ENCODE measurements at regions not wholly inside any gene's neighbourhood (a gene's known extent, or its start where the extent isn't known, plus 50 kb on each side); places are given as distances from the start of the nearest gene placed in this dataset.

DNA sequence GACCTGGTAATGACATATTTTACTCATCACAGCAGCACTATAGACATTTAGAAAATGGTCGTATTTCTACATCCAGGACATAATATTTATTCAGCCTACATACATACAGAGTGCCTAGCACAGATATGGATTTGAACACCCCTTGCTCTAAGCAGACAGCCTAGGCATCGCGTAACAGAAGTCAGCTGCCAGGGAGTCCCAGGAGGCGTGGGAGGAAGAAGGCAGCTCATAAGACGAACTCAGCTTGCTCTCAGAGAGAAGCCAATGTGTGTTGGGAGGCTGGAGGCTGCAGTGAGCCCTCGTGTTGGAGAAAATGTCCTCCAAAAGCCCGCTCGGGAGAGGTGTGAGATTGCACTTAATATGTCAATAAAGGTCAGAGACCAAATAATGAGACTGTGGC, 131.6 kb downstream of the BCOR start:
- Mint-ChIP-seq H3K4me3 (ENCODE audit: low read depth, unreplicated experiment) (no peak overlapping the region), H3K9me3 (ENCODE audit: low read depth, unreplicated experiment) (peaks cover 2% of the 10 kb centered on the region), H3K27ac (ENCODE audit: unreplicated experiment) (no peak overlapping the region), H3K27me3 (ENCODE audit: unreplicated experiment) (no peaks in the 10 kb centered on the region), H3K4me1 (ENCODE audit: low read depth, unreplicated experiment) (peaks cover 6% of the 10 kb centered on the region), H3K36me3 (ENCODE audit: insufficient read depth, unreplicated experiment) (no peaks in the 10 kb centered on the region)
- TF ChIP-seq, protein P1, sequence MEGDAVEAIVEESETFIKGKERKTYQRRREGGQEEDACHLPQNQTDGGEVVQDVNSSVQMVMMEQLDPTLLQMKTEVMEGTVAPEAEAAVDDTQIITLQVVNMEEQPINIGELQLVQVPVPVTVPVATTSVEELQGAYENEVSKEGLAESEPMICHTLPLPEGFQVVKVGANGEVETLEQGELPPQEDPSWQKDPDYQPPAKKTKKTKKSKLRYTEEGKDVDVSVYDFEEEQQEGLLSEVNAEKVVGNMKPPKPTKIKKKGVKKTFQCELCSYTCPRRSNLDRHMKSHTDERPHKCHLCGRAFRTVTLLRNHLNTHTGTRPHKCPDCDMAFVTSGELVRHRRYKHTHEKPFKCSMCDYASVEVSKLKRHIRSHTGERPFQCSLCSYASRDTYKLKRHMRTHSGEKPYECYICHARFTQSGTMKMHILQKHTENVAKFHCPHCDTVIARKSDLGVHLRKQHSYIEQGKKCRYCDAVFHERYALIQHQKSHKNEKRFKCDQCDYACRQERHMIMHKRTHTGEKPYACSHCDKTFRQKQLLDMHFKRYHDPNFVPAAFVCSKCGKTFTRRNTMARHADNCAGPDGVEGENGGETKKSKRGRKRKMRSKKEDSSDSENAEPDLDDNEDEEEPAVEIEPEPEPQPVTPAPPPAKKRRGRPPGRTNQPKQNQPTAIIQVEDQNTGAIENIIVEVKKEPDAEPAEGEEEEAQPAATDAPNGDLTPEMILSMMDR (IDR thresholded peaks at IDR 0.05; ENCODE audit: unreplicated experiment): no peak
- BruUV-seq (replicated peaks): no TSS peak
- CTCF ChIA-PET: no interaction called here
- DNase-seq: no peak
- intact Hi-C loops (cut with micrococcal nuclease; ENCODE audit: unreplicated experiment): no loop called here

DNA sequence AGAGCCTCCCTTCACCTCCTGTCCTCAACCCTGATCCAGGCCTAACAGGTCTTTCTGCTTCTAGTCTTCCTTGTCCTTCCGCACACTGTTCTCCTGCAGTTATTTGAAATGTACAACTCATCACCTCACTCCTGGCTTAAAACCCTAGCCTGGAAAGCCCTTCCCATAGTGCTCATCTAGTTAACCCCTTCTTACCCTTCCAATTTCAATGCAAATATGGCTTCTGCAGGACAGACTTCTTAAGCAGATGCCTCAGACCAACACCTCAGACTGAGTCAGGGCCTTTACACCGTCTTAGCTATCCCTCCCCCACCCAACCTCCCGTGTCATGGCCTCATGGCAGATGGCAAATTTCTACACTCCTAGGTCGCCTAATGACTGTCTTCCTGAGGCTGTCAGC, 130.4 kb downstream of the BCOR start:
- no peak for DNase-seq
- peaks cover 5% of the 10 kb centered on the region for H3K9me3 Mint-ChIP-seq (ENCODE audit: low read depth, unreplicated experiment)
- no peak overlapping the region for H3K4me3 Mint-ChIP-seq (ENCODE audit: low read depth, unreplicated experiment)

DNA sequence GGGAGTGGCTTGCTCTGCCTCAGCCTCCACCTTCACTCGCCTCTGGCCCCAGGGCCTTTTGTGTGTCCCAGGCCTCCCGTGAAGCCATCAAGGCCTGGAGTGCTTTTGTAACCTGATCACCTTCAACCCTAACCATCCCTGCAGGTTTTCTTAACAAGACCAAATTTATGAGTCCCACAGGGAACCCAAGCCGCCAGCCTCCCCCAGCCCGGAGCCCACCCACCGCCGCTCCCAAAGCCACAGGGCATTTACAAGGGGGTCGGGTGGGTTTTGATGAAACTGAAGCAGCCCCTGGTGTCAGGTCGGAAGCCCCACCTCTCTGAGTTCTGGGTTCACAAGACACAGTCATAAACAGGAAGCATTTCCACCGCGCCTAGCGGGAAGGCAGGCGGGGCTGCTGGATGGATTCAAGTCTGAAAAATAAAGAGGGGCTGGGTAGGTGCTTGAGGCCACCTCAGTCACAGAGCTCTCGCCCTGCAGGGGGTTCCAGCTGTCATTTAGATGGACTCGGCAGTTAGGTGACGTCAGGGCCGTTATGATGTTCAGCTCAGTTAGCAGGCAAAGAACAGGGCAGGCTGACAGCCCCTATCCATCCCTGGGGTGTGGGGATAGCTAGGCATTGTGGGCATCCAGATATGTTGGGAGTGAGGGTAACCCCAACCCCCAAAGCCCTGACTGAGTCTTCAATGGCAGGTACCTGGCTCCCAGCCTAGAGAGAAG, 128.5 kb downstream of the BCOR start:
- Mint-ChIP-seq H3K4me3 (ENCODE audit: low read depth, unreplicated experiment) (no peak overlapping the region), H3K27me3 (ENCODE audit: unreplicated experiment) (no peaks in the 10 kb centered on the region), H3K9me3 (ENCODE audit: low read depth, unreplicated experiment) (peaks cover 5% of the 10 kb centered on the region), H3K27ac (ENCODE audit: unreplicated experiment) (no peak overlapping the region), H3K36me3 (ENCODE audit: insufficient read depth, unreplicated experiment) (no peaks in the 10 kb centered on the region), H3K4me1 (ENCODE audit: low read depth, unreplicated experiment) (no peaks in the 10 kb centered on the region)
- CTCF ChIA-PET: interaction anchor here (0.6 kb wide), 1 partner anchor 535 kb away, joined by 7 read pairs; no protein-coding TSS in a partner anchor
- intact Hi-C loops (cut with micrococcal nuclease; ENCODE audit: unreplicated experiment): no loop called here
- TF ChIP-seq, protein P1 (IDR thresholded peaks at IDR 0.05; ENCODE audit: unreplicated experiment): no peak
- no peak for DNase-seq
- no TSS peak for BruUV-seq (replicated peaks)

More for the DNA sequence above, 130.4 kb downstream of the BCOR start:
- intact Hi-C loops (cut with micrococcal nuclease; ENCODE audit: unreplicated experiment): no loop called here
- no TSS peak for BruUV-seq (replicated peaks)
- no peaks in the 10 kb centered on the region for H3K4me1 Mint-ChIP-seq (ENCODE audit: low read depth, unreplicated experiment)
- no peaks in the 10 kb centered on the region for H3K36me3 Mint-ChIP-seq (ENCODE audit: insufficient read depth, unreplicated experiment)
- CTCF ChIA-PET: no interaction called here
- TF ChIP-seq, protein P1 (IDR thresholded peaks at IDR 0.05; ENCODE audit: unreplicated experiment): no peak
- H3K27me3 Mint-ChIP-seq (ENCODE audit: unreplicated experiment): no peaks in the 10 kb centered on the region
- H3K27ac Mint-ChIP-seq (ENCODE audit: unreplicated experiment): no peak overlapping the region

DNA sequence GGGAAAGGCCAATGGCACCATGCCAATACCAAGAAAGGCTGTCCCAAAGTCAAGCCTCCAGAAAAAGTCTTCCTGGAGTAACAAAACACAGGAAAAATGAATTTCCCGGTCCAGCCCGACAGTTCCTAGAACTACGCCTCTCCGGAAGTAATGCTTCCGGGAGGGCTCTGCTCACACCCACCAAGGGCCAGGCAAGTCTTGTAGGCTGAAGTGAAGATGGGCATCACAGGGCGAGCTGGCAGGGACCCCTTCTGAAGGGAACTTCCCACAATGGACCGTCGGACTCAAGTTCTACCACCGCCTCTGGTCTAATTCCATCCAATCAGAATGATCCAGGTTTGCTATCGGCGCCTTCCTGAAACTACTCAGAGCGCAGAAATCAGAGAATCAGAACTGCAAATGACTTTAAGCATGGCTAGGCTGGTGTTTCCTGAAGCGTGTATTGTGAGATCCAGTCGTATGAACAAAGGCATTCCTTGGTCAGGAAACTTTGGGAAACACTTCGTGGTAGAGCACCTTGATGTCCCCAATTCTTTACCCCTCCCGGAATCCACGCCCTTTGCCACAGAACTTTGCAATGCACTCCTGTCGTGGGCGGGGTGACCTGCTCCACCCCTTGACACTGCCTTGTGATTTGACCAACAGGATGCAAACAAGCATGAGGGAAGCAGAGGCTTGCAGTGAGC, 127.8 kb downstream of the BCOR start:
- H3K4me1 Mint-ChIP-seq (ENCODE audit: low read depth, unreplicated experiment): no peaks in the 10 kb centered on the region
- DNase-seq: no peak
- H3K27ac Mint-ChIP-seq (ENCODE audit: unreplicated experiment): no peak overlapping the region
- H3K27me3 Mint-ChIP-seq (ENCODE audit: unreplicated experiment): no peaks in the 10 kb centered on the region
- no peaks in the 10 kb centered on the region for H3K36me3 Mint-ChIP-seq (ENCODE audit: insufficient read depth, unreplicated experiment)
- TF ChIP-seq, protein P1 (IDR thresholded peaks at IDR 0.05; ENCODE audit: unreplicated experiment): no peak
- H3K4me3 Mint-ChIP-seq (ENCODE audit: low read depth, unreplicated experiment): no peak overlapping the region
- no TSS peak for BruUV-seq (replicated peaks)
- CTCF ChIA-PET: no interaction called here
- intact Hi-C loops (cut with micrococcal nuclease; ENCODE audit: unreplicated experiment): no loop called here
- H3K9me3 Mint-ChIP-seq (ENCODE audit: low read depth, unreplicated experiment): peaks cover 5% of the 10 kb centered on the region

Measured in Calu3 (cell line).